HEK293 (cell line): ENCODE measurements at regions not wholly inside any gene's neighbourhood (a gene's known extent, or its start where the extent isn't known, plus 50 kb on each side); places are given as distances from the start of the nearest gene placed in this dataset.

Source experiments
- CTCF ChIP-seq: fragments of 450-650 bp; formaldehyde crosslinking; IDR thresholded peaks from 2 replicates; pipeline ENCODE4 v1.5.1; 2016; ENCODE audit warnings: missing biosample characterization, missing genetic modification characterization
- PATZ1 ChIP-seq: fragments of 450-650 bp; formaldehyde crosslinking; IDR thresholded peaks from 2 replicates; pipeline ENCODE4 v1.5.1; 2016; ENCODE audit warnings: missing biosample characterization, missing genetic modification characterization
- PBX3 ChIP-seq: sonication (generic); formaldehyde crosslinking; IDR thresholded peaks from 2 replicates; pipeline ENCODE4 v1.8.1; 2022; ENCODE audit warnings: mild to moderate bottlenecking, moderate library complexity, missing genetic modification reagents
- ZNF513 ChIP-seq: fragments of 450-650 bp; IDR thresholded peaks from 2 replicates; pipeline ENCODE4 v1.5.1; 2018; ENCODE audit warnings: missing biosample characterization, missing genetic modification characterization
- ZNF747 ChIP-seq: fragments of 450-650 bp; formaldehyde crosslinking; IDR thresholded peaks from 2 replicates; pipeline ENCODE4 v1.5.1; 2016; ENCODE audit warnings: missing biosample characterization, missing genetic modification characterization

- TF ChIP-seq ZNF747 (tag by site-specific recombination) (no peak), PATZ1 (no peak), PBX3 (CRISPR knock-in tag) (no peak), CTCF (tag by site-specific recombination) (no peak), ZNF513 (tag by site-specific recombination) (no peak)
Observed at GRCh38 chr4:171636606-171637005, 176.6 kb upstream of the GALNTL6 start.
